ENCODE measurements at regions not wholly inside any gene's neighbourhood (a gene's known extent, or its start where the extent isn't known, plus 50 kb on each side); places are given as distances from the start of the nearest gene placed in this dataset.
"Not testable (repeated sequence)": the region's sequence is repeated elsewhere in the genome, so short reads cannot be mapped to it uniquely, and the experiment has no call there.

- no peaks in the 10 kb centered on the region for H3K27me3 ChIP-seq (replicated peaks in 1 of 4; ENCODE audit: control extremely low read depth in 1 of 4, control insufficient read depth in 3 of 4, insufficient read depth in 4 of 4, low read length in 3 of 4)
- TF ChIP-seq CTCF (IDR thresholded peaks at IDR 0.05) = no peak
- no peak for TF ChIP-seq EZH2 (IDR thresholded peaks at IDR 0.05; ENCODE audit: borderline replicate concordance, insufficient read depth, low read depth, low read length, poor library complexity, severe bottlenecking)
- H3K9me3 Mint-ChIP-seq (ENCODE audit: insufficient read depth) = no peaks in the 10 kb centered on the region
- H4K20me1 ChIP-seq (ENCODE audit: control insufficient read depth, insufficient read depth, low read length, poor library complexity, severe bottlenecking) = no peaks in the 10 kb centered on the region
- H3K27ac ChIP-seq (ENCODE audit: low read length in 2 of 2) = no peak overlapping the region
- no peaks in the 10 kb centered on the region for H3K79me2 ChIP-seq (ENCODE audit: control insufficient read depth, insufficient read depth, low read length)
- no peak overlapping the region for H3K4me3 Mint-ChIP-seq
- no peak overlapping the region for H3K4me2 ChIP-seq (replicated peaks; ENCODE audit: low read depth, low read length, poor library complexity, severe bottlenecking)
- no peak overlapping the region for H3K27ac Mint-ChIP-seq
- no peak for ATAC-seq (ENCODE audit: low read depth)
- CTCF ChIA-PET = no interaction called here
- H3K9me3 ChIP-seq (ENCODE audit: control extremely low read depth in 1 of 3, control insufficient read depth in 2 of 3, insufficient read depth in 1 of 3, low read length in 2 of 3) = no peaks in the 10 kb centered on the region
- H3K36me3 ChIP-seq (replicated peaks in 1 of 2; ENCODE audit: control extremely low read depth in 1 of 2, control insufficient read depth in 1 of 2, extremely low read depth in 1 of 2, insufficient read depth in 2 of 2, low read length in 1 of 2) = no peaks in the 10 kb centered on the region
- no peak overlapping the region for H3K4me3 ChIP-seq (ENCODE audit: control extremely low read depth in 1 of 5, extremely low read depth in 1 of 5, insufficient read depth in 1 of 5, low read depth in 2 of 5, low read length in 4 of 5)
- H3K9ac ChIP-seq (ENCODE audit: low read length) = no peak overlapping the region
- no peaks in the 10 kb centered on the region for H3K27me3 Mint-ChIP-seq
- POLR2A ChIA-PET = no interaction called here
- no peak for DNase-seq
- H3K4me1 ChIP-seq (ENCODE audit: control insufficient read depth in 2 of 2, insufficient read depth in 2 of 2, low read length in 2 of 2) = no peaks in the 10 kb centered on the region
- no peak overlapping the region for H2AFZ ChIP-seq (ENCODE audit: insufficient read depth, low read depth, low read length, poor library complexity, severe bottlenecking)
- WGBS (ENCODE audit: insufficient coverage) = no CpG with 5 or more reads among the region's 2 CpGs
- intact Hi-C loops (cut with micrococcal nuclease) = no loop called here
- no peaks in the 10 kb centered on the region for H3K4me1 Mint-ChIP-seq
These were observed 82.0 kb upstream of the HAPLN1 start for GRCh38 chr5:83802686-83803085.

- H4K20me1 ChIP-seq (ENCODE audit: control insufficient read depth, insufficient read depth, low read length, poor library complexity, severe bottlenecking) = no peaks in the 10 kb centered on the region
- no peak overlapping the region for H3K27ac ChIP-seq (ENCODE audit: low read length in 2 of 2)
- no peak overlapping the region for H3K4me2 ChIP-seq (replicated peaks; ENCODE audit: low read depth, low read length, poor library complexity, severe bottlenecking)
- H2AFZ ChIP-seq (ENCODE audit: insufficient read depth, low read depth, low read length, poor library complexity, severe bottlenecking) = no peak overlapping the region
- intact Hi-C loops (cut with micrococcal nuclease) = no loop called here
- no peak for TF ChIP-seq CTCF (IDR thresholded peaks at IDR 0.05)
- no peaks in the 10 kb centered on the region for H3K9me3 Mint-ChIP-seq (ENCODE audit: insufficient read depth)
- no peaks in the 10 kb centered on the region for H3K36me3 ChIP-seq (replicated peaks in 1 of 2; ENCODE audit: control extremely low read depth in 1 of 2, control insufficient read depth in 1 of 2, extremely low read depth in 1 of 2, insufficient read depth in 2 of 2, low read length in 1 of 2)
- no peak for ATAC-seq (ENCODE audit: low read depth)
- H3K27ac Mint-ChIP-seq = no peak overlapping the region
- no peak overlapping the region for H3K4me3 Mint-ChIP-seq
- H3K4me3 ChIP-seq (ENCODE audit: control extremely low read depth in 1 of 5, extremely low read depth in 1 of 5, insufficient read depth in 1 of 5, low read depth in 2 of 5, low read length in 4 of 5) = no peak overlapping the region
- CTCF ChIA-PET = no interaction called here
- POLR2A ChIA-PET = no interaction called here
- H3K9me3 ChIP-seq (ENCODE audit: control extremely low read depth in 1 of 3, control insufficient read depth in 2 of 3, insufficient read depth in 1 of 3, low read length in 2 of 3) = no peaks in the 10 kb centered on the region
- H3K27me3 ChIP-seq (replicated peaks in 1 of 4; ENCODE audit: control extremely low read depth in 1 of 4, control insufficient read depth in 3 of 4, insufficient read depth in 4 of 4, low read length in 3 of 4) = no peaks in the 10 kb centered on the region
- no CpG with 5 or more reads among the region's 2 CpGs for WGBS (ENCODE audit: insufficient coverage)
- H3K79me2 ChIP-seq (ENCODE audit: control insufficient read depth, insufficient read depth, low read length) = no peaks in the 10 kb centered on the region
- H3K4me1 ChIP-seq (ENCODE audit: control insufficient read depth in 2 of 2, insufficient read depth in 2 of 2, low read length in 2 of 2) = no peaks in the 10 kb centered on the region
- H3K4me1 Mint-ChIP-seq = no peaks in the 10 kb centered on the region
- no peak overlapping the region for H3K9ac ChIP-seq (ENCODE audit: low read length)
- H3K27me3 Mint-ChIP-seq = no peaks in the 10 kb centered on the region
- no peak for DNase-seq
These were observed 79.5 kb upstream of the HAPLN1 start for GRCh38 chr5:83800201-83800600.

- H3K79me2 ChIP-seq (ENCODE audit: control insufficient read depth, insufficient read depth, low read length); ATAC-seq (ENCODE audit: low read depth); H3K9me3 ChIP-seq (ENCODE audit: control extremely low read depth in 1 of 3, control insufficient read depth in 2 of 3, insufficient read depth in 1 of 3, low read length in 2 of 3); H3K27me3 Mint-ChIP-seq; H3K4me1 ChIP-seq (ENCODE audit: control insufficient read depth in 2 of 2, insufficient read depth in 2 of 2, low read length in 2 of 2); H2AFZ ChIP-seq (ENCODE audit: insufficient read depth, low read depth, low read length, poor library complexity, severe bottlenecking); H3K4me3 Mint-ChIP-seq; H3K9me3 Mint-ChIP-seq (ENCODE audit: insufficient read depth); H4K20me1 ChIP-seq (ENCODE audit: control insufficient read depth, insufficient read depth, low read length, poor library complexity, severe bottlenecking); H3K4me3 ChIP-seq (ENCODE audit: control extremely low read depth in 1 of 5, extremely low read depth in 1 of 5, insufficient read depth in 1 of 5, low read depth in 2 of 5, low read length in 4 of 5); H3K36me3 ChIP-seq (replicated peaks in 1 of 2; ENCODE audit: control extremely low read depth in 1 of 2, control insufficient read depth in 1 of 2, extremely low read depth in 1 of 2, insufficient read depth in 2 of 2, low read length in 1 of 2); DNase-seq; CTCF ChIA-PET; intact Hi-C loops (cut with micrococcal nuclease); H3K4me1 Mint-ChIP-seq; H3K27ac ChIP-seq (ENCODE audit: low read length in 2 of 2); POLR2A ChIA-PET; H3K27ac Mint-ChIP-seq; H3K4me2 ChIP-seq (replicated peaks; ENCODE audit: low read depth, low read length, poor library complexity, severe bottlenecking); H3K27me3 ChIP-seq (replicated peaks in 1 of 4; ENCODE audit: control extremely low read depth in 1 of 4, control insufficient read depth in 3 of 4, insufficient read depth in 4 of 4, low read length in 3 of 4); H3K9ac ChIP-seq (ENCODE audit: low read length): not testable (repeated sequence)
- WGBS (ENCODE audit: insufficient coverage) = 94% methylated on average over 8 of the region's 11 CpGs
These were observed 78.4 kb upstream of the HAPLN1 start for GRCh38 chr5:83799020-83799419.

Data from B cell (primary cell).